ENCODE measurements at regions not wholly inside any gene's neighbourhood (a gene's known extent, or its start where the extent isn't known, plus 50 kb on each side); places are given as distances from the start of the nearest gene placed in this dataset.
"Not testable (repeated sequence)": the region's sequence is repeated elsewhere in the genome, so short reads cannot be mapped to it uniquely, and the experiment has no call there.

- ATAC-seq (no peak), DNase-seq (ENCODE audit: missing footprints) (no peak)
- intact Hi-C loops (cut with DNase I) = no loop called here
Observed at GRCh38 chr6:85163156-85164080, 286.5 kb upstream of the NT5E start.

- DNase-seq (ENCODE audit: missing footprints) (no peak), ATAC-seq (no peak)
- intact Hi-C loops (cut with DNase I) = no loop called here
Observed at GRCh38 chr6:85157311-85157710, 292.6 kb upstream of the NT5E start.

- DNase-seq (ENCODE audit: missing footprints) (no peak), ATAC-seq (no peak)
- intact Hi-C loops (cut with DNase I) = no loop called here
Observed at GRCh38 chr6:85143676-85144075, 306.2 kb upstream of the NT5E start.

- intact Hi-C loops (cut with DNase I) = no loop called here
- ATAC-seq (no peak), DNase-seq (ENCODE audit: missing footprints) (no peak)
Observed at GRCh38 chr6:85137865-85138264, 312.0 kb upstream of the NT5E start.

- ATAC-seq = no peak
Observed at GRCh38 chr6:85136310-85136709, 313.6 kb upstream of the NT5E start.

GRCh38 chr6:85135376-85136094 lies 314.3 kb upstream of the NT5E start:
- no peak for ATAC-seq
- no peak for DNase-seq (ENCODE audit: missing footprints)
- intact Hi-C loops (cut with DNase I) = no loop called here

More at GRCh38 chr6:85136310-85136709, 313.6 kb upstream of the NT5E start:
- intact Hi-C loops (cut with DNase I) = no loop called here
- no peak for DNase-seq (ENCODE audit: missing footprints)

GRCh38 chr6:85134172-85134571 lies 315.7 kb upstream of the NT5E start:
- intact Hi-C loops (cut with DNase I) = no loop called here
- ATAC-seq (no peak), DNase-seq (ENCODE audit: missing footprints) (no peak)

- ATAC-seq = no peak
- intact Hi-C loops (cut with DNase I) = no loop called here
- no peak for DNase-seq (ENCODE audit: missing footprints)
Observed at GRCh38 chr6:85132091-85132490, 317.8 kb upstream of the NT5E start.

GRCh38 chr6:85130743-85131142 lies 319.1 kb upstream of the NT5E start:
- ATAC-seq = no peak
- no peak for DNase-seq (ENCODE audit: missing footprints)
- intact Hi-C loops (cut with DNase I) = no loop called here

GRCh38 chr6:85129881-85130280 lies 320.0 kb upstream of the NT5E start:
- no peak for ATAC-seq
- DNase-seq (ENCODE audit: missing footprints) = no peak
- intact Hi-C loops (cut with DNase I) = no loop called here

GRCh38 chr6:85128781-85129180 lies 321.1 kb upstream of the NT5E start:
- ATAC-seq = no peak
- DNase-seq (ENCODE audit: missing footprints) = no peak
- intact Hi-C loops (cut with DNase I) = no loop called here

GRCh38 chr6:85128256-85128655 lies 321.6 kb upstream of the NT5E start:
- intact Hi-C loops (cut with DNase I); DNase-seq (ENCODE audit: missing footprints); ATAC-seq: not testable (repeated sequence)

GRCh38 chr6:85127696-85128243 lies 322.1 kb upstream of the NT5E start:
- intact Hi-C loops (cut with DNase I) = no loop called here
- ATAC-seq (no peak), DNase-seq (ENCODE audit: missing footprints) (no peak)

GRCh38 chr6:85127168-85127498 lies 322.8 kb upstream of the NT5E start:
- DNase-seq (ENCODE audit: missing footprints) (no peak), ATAC-seq (no peak)
- intact Hi-C loops (cut with DNase I) = no loop called here

GRCh38 chr6:85126485-85127167 lies 323.3 kb upstream of the NT5E start:
- DNase-seq (ENCODE audit: missing footprints) (no peak), ATAC-seq (peak; percentile 72)

GRCh38 chr6:85125526-85125925 lies 324.4 kb upstream of the NT5E start:
- DNase-seq (ENCODE audit: missing footprints) (no peak), ATAC-seq (no peak)
- intact Hi-C loops (cut with DNase I) = no loop called here

More at GRCh38 chr6:85126485-85127167, 323.3 kb upstream of the NT5E start:
- intact Hi-C loops (cut with DNase I) = no loop called here

GRCh38 chr6:85124472-85125354 lies 325.2 kb upstream of the NT5E start:
- no peak for ATAC-seq
- intact Hi-C loops (cut with DNase I) = no loop called here
- no peak for DNase-seq (ENCODE audit: missing footprints)

- intact Hi-C loops (cut with DNase I) = no loop called here
- ATAC-seq (no peak), DNase-seq (ENCODE audit: missing footprints) (no peak)
Observed at GRCh38 chr6:85121158-85121557, 328.7 kb upstream of the NT5E start.

Measured in Right ventricle myocardium inferior (tissue), 1 donor.